ENCODE measurements at regions not wholly inside any gene's neighbourhood (a gene's known extent, or its start where the extent isn't known, plus 50 kb on each side); places are given as distances from the start of the nearest gene placed in this dataset.

DNA sequence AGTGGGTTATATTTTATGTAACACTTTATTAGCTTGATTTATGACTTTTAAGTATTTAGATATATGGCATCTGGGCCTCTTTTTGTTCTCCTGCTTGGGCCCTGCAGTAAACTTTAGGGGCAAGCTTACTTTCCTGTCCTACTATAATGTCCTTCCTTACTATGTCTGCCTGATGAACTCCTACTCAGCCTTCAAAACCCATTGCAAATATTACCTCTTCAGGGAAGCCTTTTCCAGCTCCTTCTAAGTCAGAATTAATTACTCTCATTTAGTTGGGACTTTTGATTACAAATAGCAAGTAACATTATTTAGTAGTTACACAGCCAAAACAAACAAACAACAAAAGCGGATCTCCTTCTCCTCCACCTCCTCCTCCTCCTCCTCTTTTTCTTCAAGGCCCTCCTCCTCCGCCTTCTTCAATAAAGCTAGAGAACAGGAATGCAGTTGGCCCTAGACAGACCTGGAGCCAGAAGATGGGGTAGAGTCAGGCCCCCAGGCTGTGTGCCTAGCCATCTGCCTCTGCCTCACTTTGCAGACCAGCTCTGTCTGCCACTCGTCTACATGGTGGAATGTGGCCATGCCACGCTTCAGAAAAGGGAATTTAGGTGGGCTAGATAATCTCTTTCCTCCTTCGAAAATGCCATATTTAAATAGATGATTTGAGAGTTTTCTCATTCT lies 301.2 kb downstream of the SP3 start:
- FAIRE-seq (no peak), DNase-seq (ENCODE audit: insufficient read length, low spot score) (no peak)
- no peak for TF ChIP-seq TAF1 (IDR thresholded peaks at IDR 0.05; ENCODE audit: low read depth, low read length)
- TF ChIP-seq POU2F2 (IDR thresholded peaks at IDR 0.05; ENCODE audit: low read depth, low read length), result no peak
- no peak for TF ChIP-seq POLR2AphosphoS5 (IDR thresholded peaks at IDR 0.05; ENCODE audit: low read depth, low read length)

- FAIRE-seq (no peak), DNase-seq (ENCODE audit: insufficient read length, low spot score) (no peak)
- no peak for TF ChIP-seq PAX5 (IDR thresholded peaks at IDR 0.05; ENCODE audit: insufficient read depth, low read length, severe bottlenecking)
- no peak for TF ChIP-seq SPI1 (IDR thresholded peaks at IDR 0.05; ENCODE audit: low read depth, low read length)
- no peak for TF ChIP-seq POU2F2 (IDR thresholded peaks at IDR 0.05; ENCODE audit: low read depth, low read length)
- TF ChIP-seq POLR2AphosphoS5 (IDR thresholded peaks at IDR 0.05; ENCODE audit: low read depth, low read length), result no peak
- TF ChIP-seq POLR2A (IDR thresholded peaks at IDR 0.05; ENCODE audit: low read depth, low read length), result no peak
- no peak for TF ChIP-seq TAF1 (IDR thresholded peaks at IDR 0.05; ENCODE audit: low read depth, low read length)
These were observed 300.7 kb downstream of the SP3 start for GRCh38 chr2:173664513-173664910.

- no peak for DNase-seq (ENCODE audit: insufficient read length, low spot score)
- TF ChIP-seq POLR2AphosphoS5 (IDR thresholded peaks at IDR 0.05; ENCODE audit: low read depth, low read length) (no peak), TAF1 (IDR thresholded peaks at IDR 0.05; ENCODE audit: low read depth, low read length) (no peak), SPI1 (IDR thresholded peaks at IDR 0.05; ENCODE audit: low read depth, low read length) (no peak), POU2F2 (IDR thresholded peaks at IDR 0.05; ENCODE audit: low read depth, low read length) (no peak)
- FAIRE-seq, result no peak
These were observed 298.8 kb downstream of the SP3 start for GRCh38 chr2:173666171-173666888.

GRCh38 chr2:173667014-173667413 lies 298.2 kb downstream of the SP3 start:
- TF ChIP-seq POLR2AphosphoS5 (IDR thresholded peaks at IDR 0.05; ENCODE audit: low read depth, low read length) (no peak), SPI1 (IDR thresholded peaks at IDR 0.05; ENCODE audit: low read depth, low read length) (no peak), PAX5 (IDR thresholded peaks at IDR 0.05; ENCODE audit: insufficient read depth, low read length, severe bottlenecking) (no peak), TAF1 (IDR thresholded peaks at IDR 0.05; ENCODE audit: low read depth, low read length) (no peak), POU2F2 (IDR thresholded peaks at IDR 0.05; ENCODE audit: low read depth, low read length) (no peak), POLR2A (IDR thresholded peaks at IDR 0.05; ENCODE audit: low read depth, low read length) (no peak)
- FAIRE-seq, result no peak

GRCh38 chr2:173667415-173667814 lies 297.8 kb downstream of the SP3 start:
- no peak for TF ChIP-seq POLR2A (IDR thresholded peaks at IDR 0.05; ENCODE audit: low read depth, low read length)
- TF ChIP-seq POU2F2 (IDR thresholded peaks at IDR 0.05; ENCODE audit: low read depth, low read length), result no peak
- no peak for TF ChIP-seq TAF1 (IDR thresholded peaks at IDR 0.05; ENCODE audit: low read depth, low read length)
- TF ChIP-seq SPI1 (IDR thresholded peaks at IDR 0.05; ENCODE audit: low read depth, low read length), result no peak
- no peak for TF ChIP-seq PAX5 (IDR thresholded peaks at IDR 0.05; ENCODE audit: insufficient read depth, low read length, severe bottlenecking)
- FAIRE-seq, result no peak
- no peak for DNase-seq (ENCODE audit: insufficient read length, low spot score)

More at GRCh38 chr2:173667014-173667413, 298.2 kb downstream of the SP3 start:
- no peak for DNase-seq (ENCODE audit: insufficient read length, low spot score)

DNA sequence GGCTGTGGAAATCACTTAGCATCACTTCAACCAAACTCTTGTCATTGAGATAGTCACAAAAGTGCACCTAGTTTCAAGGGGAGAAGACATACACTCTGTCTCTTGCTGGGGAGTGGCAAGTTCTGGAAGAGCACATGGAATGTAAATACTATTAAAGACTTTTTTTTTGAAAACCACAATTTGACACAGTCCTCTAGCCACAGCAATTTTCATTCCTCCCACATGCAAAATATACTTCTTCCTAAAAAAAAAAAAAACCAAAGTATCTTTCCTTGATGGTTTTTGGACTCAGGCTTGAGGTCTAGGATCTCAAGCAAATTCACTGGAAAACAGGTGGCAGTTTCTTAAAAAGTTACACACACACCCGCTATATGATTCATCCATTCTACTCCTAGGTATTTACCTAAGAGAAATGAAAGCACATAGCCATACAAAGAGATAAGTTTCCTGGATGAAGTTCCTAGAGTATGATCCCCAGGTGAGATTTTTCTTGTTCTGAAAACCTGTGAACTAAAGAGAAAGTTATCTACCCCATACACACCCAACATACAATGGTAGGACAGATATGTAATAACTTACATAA lies 295.8 kb downstream of the SP3 start:
- FAIRE-seq (no peak), DNase-seq (ENCODE audit: insufficient read length, low spot score) (no peak)
- TF ChIP-seq POU2F2 (IDR thresholded peaks at IDR 0.05; ENCODE audit: low read depth, low read length) (no peak), POLR2AphosphoS5 (IDR thresholded peaks at IDR 0.05; ENCODE audit: low read depth, low read length) (no peak), SPI1 (IDR thresholded peaks at IDR 0.05; ENCODE audit: low read depth, low read length) (no peak), POLR2A (IDR thresholded peaks at IDR 0.05; ENCODE audit: low read depth, low read length) (no peak), PAX5 (IDR thresholded peaks at IDR 0.05; ENCODE audit: insufficient read depth, low read length, severe bottlenecking) (no peak), TAF1 (IDR thresholded peaks at IDR 0.05; ENCODE audit: low read depth, low read length) (no peak)

- TF ChIP-seq TAF1 (IDR thresholded peaks at IDR 0.05; ENCODE audit: low read depth, low read length) (no peak), POLR2A (IDR thresholded peaks at IDR 0.05; ENCODE audit: low read depth, low read length) (no peak)
- no peak for DNase-seq (ENCODE audit: insufficient read length, low spot score)
- FAIRE-seq, result no peak
These were observed 295.3 kb downstream of the SP3 start for GRCh38 chr2:173669888-173670287.

DNA sequence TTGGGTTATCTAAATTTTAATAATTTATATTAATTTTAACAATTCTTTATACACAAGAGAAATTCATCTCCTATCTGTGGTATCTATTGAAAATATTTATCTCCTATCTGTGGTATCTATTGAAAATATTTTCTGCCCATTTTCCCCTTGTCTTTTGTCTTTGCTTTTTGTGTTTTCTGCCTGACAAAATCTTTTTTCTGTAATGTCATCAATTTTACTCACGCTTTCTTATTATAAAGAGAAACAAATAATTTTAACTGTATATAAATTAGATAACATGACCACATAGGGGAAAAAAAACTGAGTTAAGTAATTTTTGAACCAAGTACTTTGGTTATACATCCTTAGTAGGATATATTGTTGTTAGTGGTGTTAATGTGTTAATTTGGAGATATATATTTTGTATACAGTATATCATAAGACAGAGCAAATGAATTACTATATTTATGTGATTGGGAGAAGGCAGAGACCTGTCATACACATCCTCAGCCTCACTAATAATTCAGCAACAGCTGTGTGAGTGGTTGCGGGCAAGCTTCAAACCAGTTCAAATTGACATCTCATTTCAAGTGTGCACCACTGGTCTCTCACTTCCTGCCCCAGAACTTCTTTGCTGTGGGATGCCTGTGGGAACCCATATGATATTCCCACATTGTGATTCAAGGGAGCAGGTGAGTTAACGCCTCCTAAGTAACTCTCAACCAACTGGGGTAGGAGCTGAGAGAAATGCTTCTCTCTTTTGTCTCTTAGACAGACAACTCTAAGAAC lies 292.4 kb downstream of the SP3 start:
- FAIRE-seq (no peak), DNase-seq (ENCODE audit: insufficient read length, low spot score) (no peak)
- TF ChIP-seq POLR2A (IDR thresholded peaks at IDR 0.05; ENCODE audit: low read depth, low read length) (no peak), PAX5 (IDR thresholded peaks at IDR 0.05; ENCODE audit: insufficient read depth, low read length, severe bottlenecking) (no peak), SPI1 (IDR thresholded peaks at IDR 0.05; ENCODE audit: low read depth, low read length) (no peak), TAF1 (IDR thresholded peaks at IDR 0.05; ENCODE audit: low read depth, low read length) (no peak), POLR2AphosphoS5 (IDR thresholded peaks at IDR 0.05; ENCODE audit: low read depth, low read length) (no peak), POU2F2 (IDR thresholded peaks at IDR 0.05; ENCODE audit: low read depth, low read length) (no peak)

GRCh38 chr2:173673640-173674039 lies 291.5 kb downstream of the SP3 start:
- no peak for FAIRE-seq

More at GRCh38 chr2:173673640-173674039, 291.5 kb downstream of the SP3 start:
- TF ChIP-seq PAX5 (IDR thresholded peaks at IDR 0.05; ENCODE audit: insufficient read depth, low read length, severe bottlenecking) (no peak), POLR2AphosphoS5 (IDR thresholded peaks at IDR 0.05; ENCODE audit: low read depth, low read length) (no peak), SPI1 (IDR thresholded peaks at IDR 0.05; ENCODE audit: low read depth, low read length) (no peak), POU2F2 (IDR thresholded peaks at IDR 0.05; ENCODE audit: low read depth, low read length) (no peak), POLR2A (IDR thresholded peaks at IDR 0.05; ENCODE audit: low read depth, low read length) (no peak), TAF1 (IDR thresholded peaks at IDR 0.05; ENCODE audit: low read depth, low read length) (no peak)
- no peak for DNase-seq (ENCODE audit: insufficient read length, low spot score)

All from GM12891 (cell line).